ENCODE measurements at regions not wholly inside any gene's neighbourhood (a gene's known extent, or its start where the extent isn't known, plus 50 kb on each side); places are given as distances from the start of the nearest gene placed in this dataset.

DNA sequence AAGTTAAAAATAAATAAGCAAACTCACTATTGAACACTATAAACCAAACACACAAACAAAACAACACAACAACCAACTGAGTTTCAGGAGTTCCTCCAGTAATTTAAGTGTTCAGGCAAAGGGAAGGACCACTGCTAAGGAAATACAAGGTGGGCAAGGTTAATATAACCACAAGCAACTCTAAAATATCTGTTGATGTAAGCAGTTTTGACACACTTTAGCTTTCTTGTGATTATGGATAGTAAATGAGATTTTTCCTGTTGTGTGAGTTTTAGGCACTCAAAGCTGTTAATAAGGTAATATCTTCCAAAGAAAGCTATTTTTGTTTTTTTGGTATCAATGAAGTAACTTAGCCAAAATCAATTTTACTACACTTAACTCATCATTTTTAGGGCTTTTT lies 839.1 kb upstream of the FOXG1 start:
- TF ChIP-seq CTCF (optimal IDR thresholded peaks at IDR 0.05 in 1 of 3, IDR thresholded peaks at IDR 0.05 in 1 of 3, conservative IDR thresholded peaks at IDR 0.05 in 1 of 3; ENCODE audit: extremely low read depth in 1 of 3, insufficient read depth in 2 of 3, low read length in 3 of 3) (no peak), EZH2 (IDR thresholded peaks at IDR 0.05; ENCODE audit: low read length) (no peak)

Measured in keratinocyte (primary cell).